ENCODE measurements at regions not wholly inside any gene's neighbourhood (a gene's known extent, or its start where the extent isn't known, plus 50 kb on each side); places are given as distances from the start of the nearest gene placed in this dataset.

DNA sequence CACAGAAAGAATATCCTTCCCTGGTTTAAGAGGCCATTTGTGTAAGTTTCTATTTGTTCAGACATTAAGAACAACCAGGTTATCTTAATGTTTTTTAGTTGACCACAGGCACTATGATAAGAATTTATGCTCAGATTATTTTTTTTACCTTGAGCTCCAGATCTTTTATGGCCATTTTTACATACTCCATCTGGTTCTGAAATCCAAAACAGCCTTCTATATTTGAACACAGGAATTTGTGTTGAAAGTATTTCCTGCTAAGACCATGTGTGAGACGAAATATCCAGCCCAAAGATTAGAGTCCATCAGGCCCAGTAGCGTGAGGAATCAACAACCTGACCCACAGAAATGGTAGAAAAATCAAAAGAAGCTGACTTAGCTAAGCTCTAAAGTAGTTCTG is 569.9 kb upstream of the FAT3 start:
- H3K27me3 ChIP-seq (ENCODE audit: control insufficient read depth, insufficient read depth, low read length): no peaks in the 10 kb centered on the region
- CTCF ChIA-PET: no interaction called here
- H3K4me1 ChIP-seq (ENCODE audit: control insufficient read depth, insufficient read depth, low read length): no peaks in the 10 kb centered on the region
- ATAC-seq: no peak
- no peak overlapping the region for H3K4me3 ChIP-seq (ENCODE audit: low read depth in 2 of 2, low read length in 2 of 2)
- POLR2A ChIA-PET: no interaction called here
- in situ Hi-C loops (cut with HindIII; ENCODE audit: low pct_unique_long_range_greater_than_20kb, low sequenced_read_pairs): no loop called here
- intact Hi-C loops (cut with micrococcal nuclease; ENCODE audit: unreplicated experiment): no loop called here
- no peak overlapping the region for H3K27ac ChIP-seq (ENCODE audit: low read length)
- no peaks in the 10 kb centered on the region for H3K36me3 ChIP-seq (ENCODE audit: control insufficient read depth, insufficient read depth, low read length)
- no peak for DNase-seq (ENCODE audit: low read depth, low spot score)
- TF ChIP-seq, protein P1, sequence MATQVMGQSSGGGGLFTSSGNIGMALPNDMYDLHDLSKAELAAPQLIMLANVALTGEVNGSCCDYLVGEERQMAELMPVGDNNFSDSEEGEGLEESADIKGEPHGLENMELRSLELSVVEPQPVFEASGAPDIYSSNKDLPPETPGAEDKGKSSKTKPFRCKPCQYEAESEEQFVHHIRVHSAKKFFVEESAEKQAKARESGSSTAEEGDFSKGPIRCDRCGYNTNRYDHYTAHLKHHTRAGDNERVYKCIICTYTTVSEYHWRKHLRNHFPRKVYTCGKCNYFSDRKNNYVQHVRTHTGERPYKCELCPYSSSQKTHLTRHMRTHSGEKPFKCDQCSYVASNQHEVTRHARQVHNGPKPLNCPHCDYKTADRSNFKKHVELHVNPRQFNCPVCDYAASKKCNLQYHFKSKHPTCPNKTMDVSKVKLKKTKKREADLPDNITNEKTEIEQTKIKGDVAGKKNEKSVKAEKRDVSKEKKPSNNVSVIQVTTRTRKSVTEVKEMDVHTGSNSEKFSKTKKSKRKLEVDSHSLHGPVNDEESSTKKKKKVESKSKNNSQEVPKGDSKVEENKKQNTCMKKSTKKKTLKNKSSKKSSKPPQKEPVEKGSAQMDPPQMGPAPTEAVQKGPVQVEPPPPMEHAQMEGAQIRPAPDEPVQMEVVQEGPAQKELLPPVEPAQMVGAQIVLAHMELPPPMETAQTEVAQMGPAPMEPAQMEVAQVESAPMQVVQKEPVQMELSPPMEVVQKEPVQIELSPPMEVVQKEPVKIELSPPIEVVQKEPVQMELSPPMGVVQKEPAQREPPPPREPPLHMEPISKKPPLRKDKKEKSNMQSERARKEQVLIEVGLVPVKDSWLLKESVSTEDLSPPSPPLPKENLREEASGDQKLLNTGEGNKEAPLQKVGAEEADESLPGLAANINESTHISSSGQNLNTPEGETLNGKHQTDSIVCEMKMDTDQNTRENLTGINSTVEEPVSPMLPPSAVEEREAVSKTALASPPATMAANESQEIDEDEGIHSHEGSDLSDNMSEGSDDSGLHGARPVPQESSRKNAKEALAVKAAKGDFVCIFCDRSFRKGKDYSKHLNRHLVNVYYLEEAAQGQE (IDR thresholded peaks at IDR 0.05; ENCODE audit: insufficient read depth in 1 of 2, low read depth in 2 of 2, low read length in 1 of 2): no peak
- TF ChIP-seq, protein P2, sequence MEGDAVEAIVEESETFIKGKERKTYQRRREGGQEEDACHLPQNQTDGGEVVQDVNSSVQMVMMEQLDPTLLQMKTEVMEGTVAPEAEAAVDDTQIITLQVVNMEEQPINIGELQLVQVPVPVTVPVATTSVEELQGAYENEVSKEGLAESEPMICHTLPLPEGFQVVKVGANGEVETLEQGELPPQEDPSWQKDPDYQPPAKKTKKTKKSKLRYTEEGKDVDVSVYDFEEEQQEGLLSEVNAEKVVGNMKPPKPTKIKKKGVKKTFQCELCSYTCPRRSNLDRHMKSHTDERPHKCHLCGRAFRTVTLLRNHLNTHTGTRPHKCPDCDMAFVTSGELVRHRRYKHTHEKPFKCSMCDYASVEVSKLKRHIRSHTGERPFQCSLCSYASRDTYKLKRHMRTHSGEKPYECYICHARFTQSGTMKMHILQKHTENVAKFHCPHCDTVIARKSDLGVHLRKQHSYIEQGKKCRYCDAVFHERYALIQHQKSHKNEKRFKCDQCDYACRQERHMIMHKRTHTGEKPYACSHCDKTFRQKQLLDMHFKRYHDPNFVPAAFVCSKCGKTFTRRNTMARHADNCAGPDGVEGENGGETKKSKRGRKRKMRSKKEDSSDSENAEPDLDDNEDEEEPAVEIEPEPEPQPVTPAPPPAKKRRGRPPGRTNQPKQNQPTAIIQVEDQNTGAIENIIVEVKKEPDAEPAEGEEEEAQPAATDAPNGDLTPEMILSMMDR (IDR thresholded peaks at IDR 0.05): no peak
- no peaks in the 10 kb centered on the region for H3K9me3 ChIP-seq (ENCODE audit: control insufficient read depth, insufficient read depth, low read depth, low read length)
- BruUV-seq (replicated peaks): no TSS peak

DNA sequence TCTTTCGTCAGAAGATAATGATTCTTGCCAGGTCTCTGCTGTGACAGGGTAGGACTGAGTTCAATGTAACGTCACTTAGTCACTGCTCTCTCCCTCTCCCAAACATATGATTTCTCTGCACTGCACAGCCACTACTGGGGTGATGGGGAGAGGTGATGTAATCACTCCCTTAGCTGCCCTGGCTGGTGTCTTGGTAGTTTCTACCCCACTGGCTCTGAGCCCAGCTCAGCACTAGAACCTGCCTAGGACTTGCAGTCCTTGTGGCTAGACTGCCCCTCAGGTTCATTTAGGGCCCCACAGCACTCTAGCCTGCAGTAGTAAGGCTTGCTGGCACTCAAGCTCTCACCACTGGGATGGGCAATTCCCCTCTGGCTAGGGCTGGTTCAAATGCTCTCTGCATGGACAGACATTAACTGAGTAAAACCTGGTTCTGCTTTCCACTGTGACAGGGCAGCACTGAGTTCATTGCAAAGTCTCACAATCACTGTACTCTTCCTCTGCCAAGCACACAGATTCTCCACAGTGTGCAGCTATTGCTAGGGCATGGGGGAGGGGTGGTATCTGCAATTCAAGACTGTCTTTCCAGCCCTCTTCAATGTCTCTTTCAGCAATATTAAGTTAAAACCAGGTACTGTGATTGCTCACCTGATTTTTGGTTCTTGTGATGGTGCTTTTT is 571.4 kb upstream of the FAT3 start:
- in situ Hi-C loops (cut with HindIII; ENCODE audit: low pct_unique_long_range_greater_than_20kb, low sequenced_read_pairs) (no loop called here), intact Hi-C loops (cut with micrococcal nuclease; ENCODE audit: unreplicated experiment) (no loop called here)
- Histone ChIP-seq H3K27me3 (ENCODE audit: control insufficient read depth, insufficient read depth, low read length) (no peaks in the 10 kb centered on the region), H3K9me3 (ENCODE audit: control insufficient read depth, insufficient read depth, low read depth, low read length) (no peaks in the 10 kb centered on the region), H3K36me3 (ENCODE audit: control insufficient read depth, insufficient read depth, low read length) (no peaks in the 10 kb centered on the region), H3K4me1 (ENCODE audit: control insufficient read depth, insufficient read depth, low read length) (no peaks in the 10 kb centered on the region), H3K27ac (ENCODE audit: low read length) (no peak overlapping the region), H3K4me3 (ENCODE audit: low read depth in 2 of 2, low read length in 2 of 2) (no peak overlapping the region)
- ATAC-seq (no peak), DNase-seq (ENCODE audit: low read depth, low spot score) (no peak)
- POLR2A ChIA-PET: no interaction called here
- CTCF ChIA-PET: no interaction called here
- TF ChIP-seq, protein P2 (IDR thresholded peaks at IDR 0.05): no peak
- TF ChIP-seq SIN3A (IDR thresholded peaks at IDR 0.05; ENCODE audit: borderline replicate concordance, insufficient read depth, low read depth, low read length): no peak
- BruUV-seq (replicated peaks): no TSS peak

DNA sequence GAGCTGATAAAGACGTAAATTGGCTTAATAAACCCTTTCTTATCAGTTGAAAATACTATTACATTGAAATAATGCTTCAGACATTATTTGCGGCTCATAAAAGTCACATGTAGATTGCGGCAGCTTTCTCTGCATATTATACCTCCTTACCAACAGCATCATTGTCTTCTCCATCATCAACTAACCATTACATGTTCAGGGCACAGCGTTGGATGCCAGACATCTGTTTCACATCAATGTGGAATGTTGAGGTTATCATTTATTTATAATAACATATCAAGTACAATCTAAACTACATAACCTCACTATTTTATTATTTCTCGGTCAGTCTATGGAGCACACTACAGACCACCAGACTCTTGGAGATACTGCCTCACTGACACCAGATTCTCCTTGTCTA is 573.8 kb upstream of the FAT3 start:
- CTCF ChIA-PET: no interaction called here
- in situ Hi-C loops (cut with HindIII; ENCODE audit: low pct_unique_long_range_greater_than_20kb, low sequenced_read_pairs) (no loop called here), intact Hi-C loops (cut with micrococcal nuclease; ENCODE audit: unreplicated experiment) (no loop called here)
- POLR2A ChIA-PET: no interaction called here
- no peak for ATAC-seq
- Histone ChIP-seq H3K9me3 (ENCODE audit: control insufficient read depth, insufficient read depth, low read depth, low read length) (no peaks in the 10 kb centered on the region), H3K27ac (ENCODE audit: low read length) (no peak overlapping the region), H3K4me1 (ENCODE audit: control insufficient read depth, insufficient read depth, low read length) (no peaks in the 10 kb centered on the region), H3K4me3 (ENCODE audit: low read depth in 2 of 2, low read length in 2 of 2) (no peak overlapping the region), H3K36me3 (ENCODE audit: control insufficient read depth, insufficient read depth, low read length) (no peaks in the 10 kb centered on the region; the same call in 1 of the 2 replicates), H3K27me3 (ENCODE audit: control insufficient read depth, insufficient read depth, low read length) (no peaks in the 10 kb centered on the region)
- TF ChIP-seq POLR2AphosphoS5 (IDR thresholded peaks at IDR 0.05; ENCODE audit: low read depth, low read length): no peak
- TF ChIP-seq, protein P2 (IDR thresholded peaks at IDR 0.05): no peak
- no peak for TF ChIP-seq TCF7L2 (IDR thresholded peaks at IDR 0.05; ENCODE audit: low read depth, low read length)
- no peak for TF ChIP-seq SIN3A (IDR thresholded peaks at IDR 0.05; ENCODE audit: borderline replicate concordance, insufficient read depth, low read depth, low read length)
- TF ChIP-seq, protein P1 (IDR thresholded peaks at IDR 0.05; ENCODE audit: insufficient read depth in 1 of 2, low read depth in 2 of 2, low read length in 1 of 2): no peak
- no peak for DNase-seq (ENCODE audit: low read depth, low spot score)
- no TSS peak for BruUV-seq (replicated peaks)
